GM10266 (cell line): ENCODE measurements at regions not wholly inside any gene's neighbourhood (a gene's known extent, or its start where the extent isn't known, plus 50 kb on each side); places are given as distances from the start of the nearest gene placed in this dataset.

ENCODE experiments used
- DNase-seq: peaks from one replicate; pipeline ENCODE4 v3.0.0; 2012; ENCODE audit errors: extremely low spot score
- CTCF ChIP-seq: IDR thresholded peaks from 2 replicates; pipeline ENCODE4 v1.5.1; 2012; ENCODE audit warnings: mild to moderate bottlenecking, low read depth; ENCODE audit not compliant: control insufficient read depth, insufficient read depth; ENCODE audit errors: missing control alignments

GRCh38 chrX:5640071-5640470 lies 588.6 kb downstream of the NLGN4X start:
- TF ChIP-seq CTCF: no peak
- no peak for DNase-seq

GRCh38 chrX:5638572-5638971 lies 590.1 kb downstream of the NLGN4X start:
- DNase-seq: no peak
- no peak for TF ChIP-seq CTCF

- no peak for DNase-seq
- no peak for TF ChIP-seq CTCF
Measured at GRCh38 chrX:5632887-5633286, 595.8 kb downstream of the NLGN4X start.

- no peak for TF ChIP-seq CTCF
- DNase-seq: no peak
Measured at GRCh38 chrX:5632061-5632614, 596.5 kb downstream of the NLGN4X start.

GRCh38 chrX:5617666-5618065 lies 611.0 kb downstream of the NLGN4X start:
- no peak for TF ChIP-seq CTCF
- DNase-seq: no peak

GRCh38 chrX:5595570-5595969 lies 633.1 kb downstream of the NLGN4X start:
- TF ChIP-seq CTCF: no peak
- no peak for DNase-seq

GRCh38 chrX:5586726-5587125 lies 641.9 kb downstream of the NLGN4X start:
- no peak for DNase-seq

More at GRCh38 chrX:5586726-5587125, 641.9 kb downstream of the NLGN4X start:
- no peak for TF ChIP-seq CTCF
